Epithelial cell of esophagus (primary cell): ENCODE measurements at regions not wholly inside any gene's neighbourhood (a gene's known extent, or its start where the extent isn't known, plus 50 kb on each side); places are given as distances from the start of the nearest gene placed in this dataset.

Experiments used
- DNase-seq: peaks from one replicate; pipeline ENCODE4 v3.0.0; 2010; ENCODE audit warnings: low read depth
- H3K4me3 ChIP-seq: 2 replicates; pipeline ENCODE4 v1.5.1; 2011; ENCODE audit warnings: mild to moderate bottlenecking, low read length, control low read depth
- CTCF ChIP-seq: IDR thresholded peaks from 2 replicates; pipeline ENCODE4 v1.5.1; 2011; ENCODE audit warnings: low read depth, mild to moderate bottlenecking, low read length, control low read depth, inconsistent platforms; ENCODE audit not compliant: insufficient read depth; ENCODE audit errors: missing control alignments

GRCh38 chr12:108060903-108061302 lies 68.2 kb upstream of the WSCD2 start:
- no peak for TF ChIP-seq CTCF
- DNase-seq, result no peak
- H3K4me3 ChIP-seq, result no peak overlapping the region

- peak; percentile 5 for DNase-seq
- no peak for TF ChIP-seq CTCF
- no peak overlapping the region for H3K4me3 ChIP-seq
Observed at GRCh38 chr12:108063192-108063591, 65.9 kb upstream of the WSCD2 start.

GRCh38 chr12:108065069-108065468 lies 64.0 kb upstream of the WSCD2 start:
- no peak overlapping the region for H3K4me3 ChIP-seq
- DNase-seq, result no peak
- no peak for TF ChIP-seq CTCF

GRCh38 chr12:108066583-108067577 lies 62.2 kb upstream of the WSCD2 start:
- no peak overlapping the region for H3K4me3 ChIP-seq
- no peak for TF ChIP-seq CTCF
- no peak for DNase-seq

- TF ChIP-seq CTCF, result no peak
- no peak overlapping the region for H3K4me3 ChIP-seq
- DNase-seq, result no peak
Observed at GRCh38 chr12:108069651-108070165, 59.4 kb upstream of the WSCD2 start.

GRCh38 chr12:108075561-108075960 lies 53.5 kb upstream of the WSCD2 start:
- no peak overlapping the region for H3K4me3 ChIP-seq
- no peak for DNase-seq
- TF ChIP-seq CTCF, result no peak
